ENCODE measurements at regions not wholly inside any gene's neighbourhood (a gene's known extent, or its start where the extent isn't known, plus 50 kb on each side); places are given as distances from the start of the nearest gene placed in this dataset.

GRCh38 chr18:76685402-76685801 lies 137.0 kb upstream of the ZNF236 start:
- DNase-seq (ENCODE audit: low read depth in 1 of 2, low spot score in 2 of 2), result no peak
- Histone ChIP-seq H2BK15ac (ENCODE audit: low read length) (no peak overlapping the region), H3K4me1 (replicated peaks in 1 of 4; ENCODE audit: control insufficient read depth in 3 of 4, insufficient read depth in 4 of 4, low read length in 3 of 4) (peaks cover 0 to 11% (median 0%) of the 10 kb centered on the region in 4 experiments; a peak in 5 of 7 replicates), H2BK5ac (ENCODE audit: low read depth, low read length) (no peak overlapping the region), H3K4me3 (ENCODE audit: extremely low read depth in 1 of 4, insufficient read depth in 2 of 4, low read depth in 3 of 4, low read length in 4 of 4) (no peak overlapping the region), H3K4ac (replicated peaks; ENCODE audit: insufficient read length, low read depth, low read length) (no peak overlapping the region), H2BK12ac (ENCODE audit: low read depth, low read length) (no peak overlapping the region), H4K20me1 (replicated peaks in 1 of 2; ENCODE audit: control insufficient read depth in 1 of 2, insufficient read depth in 2 of 2, low read length in 2 of 2) (no peaks in the 10 kb centered on the region), H3K27me3 (replicated peaks in 1 of 4; ENCODE audit: control insufficient read depth in 3 of 4, extremely low read depth in 1 of 4, insufficient read depth in 3 of 4, low read length in 3 of 4) (no peaks in the 10 kb centered on the region), H3K9ac (replicated peaks in 1 of 4; ENCODE audit: extremely low read depth in 1 of 4, low read depth in 3 of 4, low read length in 3 of 4) (no peak overlapping the region), H3K18ac (ENCODE audit: extremely low read depth, low read length) (no peak overlapping the region), H2AFZ (ENCODE audit: low read length) (no peak overlapping the region), H2BK120ac (replicated peaks; ENCODE audit: low read depth, low read length) (no peak overlapping the region), H2AK5ac (ENCODE audit: low read depth, low read length) (no peak overlapping the region), H3K27ac (ENCODE audit: low read depth, low read length) (no peak overlapping the region), H3K23ac (ENCODE audit: insufficient read length) (no peak overlapping the region), H3K23me2 (ENCODE audit: low read depth, low read length) (no peaks in the 10 kb centered on the region), H4K91ac (replicated peaks; ENCODE audit: insufficient read length, low read length) (no peak overlapping the region), H3K79me2 (ENCODE audit: control insufficient read depth in 1 of 2, insufficient read depth in 2 of 2, low read length in 2 of 2) (no peaks in the 10 kb centered on the region), H3K9me3 (ENCODE audit: insufficient read depth in 2 of 2, low read depth in 1 of 2, low read length in 1 of 2) (peaks cover 0 to 5% of the 10 kb centered on the region in 2 experiments; a peak in 1 of 4 replicates), H3K36me3 (ENCODE audit: control insufficient read depth in 2 of 4, insufficient read depth in 4 of 4, low read length in 3 of 4) (no peaks in the 10 kb centered on the region), H4K5ac (ENCODE audit: insufficient read length, low read depth, low read length) (no peak overlapping the region), H4K8ac (ENCODE audit: extremely low read depth, insufficient read depth, low read length) (no peak overlapping the region), H2BK20ac (ENCODE audit: low read length) (0 out of 2 replicates have a peak overlapping the region, but pooled peaks have one; percentile 53), H3K79me1 (ENCODE audit: low read depth, low read length) (no peaks in the 10 kb centered on the region), H3K56ac (replicated peaks; ENCODE audit: insufficient read length, low read depth, low read length) (no peak overlapping the region), H3K14ac (ENCODE audit: insufficient read length) (no peak overlapping the region), H3K4me2 (ENCODE audit: insufficient read depth in 1 of 2, low read depth in 2 of 2, low read length in 2 of 2) (no peak overlapping the region)
- no peak for FAIRE-seq
- CTCF ChIA-PET (ENCODE audit: partially characterized antibody), result interaction anchor here (3.2 to 15.9 kb wide), 2 partner anchors 24 to 26 kb away, joined by 11 to 131 read pairs; no protein-coding TSS in a partner anchor
- WGBS, 2 experiments (ENCODE audit: extremely low coverage in 1 of 2, insufficient coverage in 1 of 2, insufficient read length in 1 of 2, insufficient replicate concordance in 2 of 2, low coverage in 1 of 2, low lambda C conversion rate in 2 of 2, missing lambda C conversion rate in 1 of 2), result 87% methylated on average over 7 of the region's 7 CpGs; no CpG with 5 or more reads in 1 of the 2 experiments
- TF ChIP-seq SUZ12 (IDR thresholded peaks at IDR 0.05; ENCODE audit: low read length) (no peak), EGR1 (IDR thresholded peaks at IDR 0.05; ENCODE audit: borderline replicate concordance, low read depth, low read length) (no peak), SP1 (IDR thresholded peaks at IDR 0.05; ENCODE audit: low read depth, low read length) (no peak)
- POLR2A ChIA-PET (ENCODE audit: partially characterized antibody), result no interaction called here

Data from H1 (cell line).